SK-N-SH treated with all-trans-retinoic acid at 6 μM for 48 hours (cell line): ENCODE measurements at regions not wholly inside any gene's neighbourhood (a gene's known extent, or its start where the extent isn't known, plus 50 kb on each side); places are given as distances from the start of the nearest gene placed in this dataset.

Experiments
- ATAC-seq: fragments of 200-7000 bp; cut with Tn5 transposase; 3 replicates; pipeline ENCODE4 v1.9.1; 2020; ENCODE audit warnings: mild to moderate bottlenecking, moderate library complexity
- BACH2 ChIP-seq: fragments of 250-450 bp; sonication (Bioruptor Pico); IDR thresholded peaks from 2 replicates; pipeline ENCODE4 v1.9.0; 2021; ENCODE audit warnings: mild to moderate bottlenecking, borderline replicate concordance
- CSDC2 ChIP-seq: fragments of 250-450 bp; sonication (Bioruptor Pico); IDR thresholded peaks from 2 replicates; pipeline ENCODE4 v1.5.0; 2020; ENCODE audit warnings: mild to moderate bottlenecking, moderate library complexity
- ESRRG ChIP-seq: fragments of 250-450 bp; sonication (Bioruptor Pico); IDR thresholded peaks from 2 replicates; pipeline ENCODE4 v1.6.1; 2021; ENCODE audit warnings: mild to moderate bottlenecking
- GLIS3 ChIP-seq: fragments of 250-450 bp; sonication (Bioruptor Pico); IDR thresholded peaks from 2 replicates; pipeline ENCODE4 v1.5.0; 2020; ENCODE audit warnings: mild to moderate bottlenecking, moderate library complexity
- ISL1 ChIP-seq: fragments of 250-450 bp; sonication (Bioruptor Pico); IDR thresholded peaks from 2 replicates; pipeline ENCODE4 v2.1.2; 2022; ENCODE audit warnings: mild to moderate bottlenecking, moderate library complexity
- OSR1 ChIP-seq: fragments of 250-450 bp; sonication (Bioruptor Pico); IDR thresholded peaks from 2 replicates; pipeline ENCODE4 v1.8.0; 2022; ENCODE audit warnings: moderate library complexity, mild to moderate bottlenecking, inconsistent platforms
- PPARA ChIP-seq: fragments of 250-450 bp; sonication (Bioruptor Pico); IDR thresholded peaks from 2 replicates; pipeline ENCODE4 v1.5.0; 2020; ENCODE audit warnings: mild to moderate bottlenecking, borderline replicate concordance
- RARB ChIP-seq: fragments of 250-450 bp; sonication (Bioruptor Pico); IDR thresholded peaks from 2 replicates; pipeline ENCODE4 v1.8.0; 2021; ENCODE audit warnings: mild to moderate bottlenecking, moderate library complexity
- SNAI2 ChIP-seq: fragments of 250-450 bp; sonication (Bioruptor Pico); IDR thresholded peaks from 2 replicates; pipeline ENCODE4 v1.5.0; 2020; ENCODE audit warnings: mild to moderate bottlenecking, moderate library complexity
- TCF4 ChIP-seq: fragments of 250-450 bp; sonication (Bioruptor Pico); IDR thresholded peaks from 2 replicates; pipeline ENCODE4 v1.8.0; 2021; ENCODE audit warnings: mild to moderate bottlenecking, moderate library complexity, borderline replicate concordance
- TOX ChIP-seq: fragments of 250-450 bp; sonication (Bioruptor Pico); IDR thresholded peaks from 2 replicates; pipeline ENCODE4 v1.8.0; 2021; ENCODE audit warnings: mild to moderate bottlenecking, moderate library complexity, borderline replicate concordance
- ZFP3 ChIP-seq: fragments of 250-450 bp; sonication (Bioruptor Pico); IDR thresholded peaks from 2 replicates; pipeline ENCODE4 v1.5.0; 2020; ENCODE audit warnings: mild to moderate bottlenecking, moderate library complexity
- ZFP30 ChIP-seq: fragments of 450-650 bp; formaldehyde crosslinking; IDR thresholded peaks from 2 replicates; pipeline ENCODE4 v1.5.0; 2022; ENCODE audit warnings: mild to moderate bottlenecking, moderate library complexity
- ZNF565 ChIP-seq: fragments of 450-650 bp; formaldehyde crosslinking; conservative IDR thresholded peaks from 2 replicates; pipeline ENCODE4 v1.5.0; 2020; ENCODE audit warnings: low read depth, mild to moderate bottlenecking, moderate library complexity
- ZNF70 ChIP-seq: fragments of 450-650 bp; formaldehyde crosslinking; IDR thresholded peaks from 2 replicates; pipeline ENCODE4 v1.5.0; 2020; ENCODE audit warnings: mild to moderate bottlenecking, moderate library complexity
- ZNF8 ChIP-seq: fragments of 450-650 bp; formaldehyde crosslinking; IDR thresholded peaks from 2 replicates; pipeline ENCODE4 v1.5.0; 2020; ENCODE audit warnings: mild to moderate bottlenecking, moderate library complexity
- TF ChIP-seq, protein P1 (sequence below): fragments of 250-450 bp; sonication (Bioruptor Pico); IDR thresholded peaks from 2 replicates; pipeline ENCODE4 v1.5.1; 2020; ENCODE audit warnings: low read depth, mild to moderate bottlenecking, moderate library complexity
- TF ChIP-seq, protein P2 (sequence below): fragments of 250-450 bp; sonication (Bioruptor Pico); IDR thresholded peaks from 2 replicates; pipeline ENCODE4 v1.8.0; 2020; ENCODE audit warnings: mild to moderate bottlenecking, moderate library complexity, borderline replicate concordance
- TF ChIP-seq, protein P3 (sequence below): fragments of 250-450 bp; sonication (Bioruptor Pico); IDR thresholded peaks from 2 replicates; pipeline ENCODE4 v1.5.1; 2021; ENCODE audit warnings: mild to moderate bottlenecking, moderate library complexity
- TF ChIP-seq, protein P4 (sequence below): fragments of 250-450 bp; sonication (Bioruptor Pico); IDR thresholded peaks from 2 replicates; pipeline ENCODE4 v1.5.0; 2020; ENCODE audit warnings: mild to moderate bottlenecking, moderate library complexity
- TF ChIP-seq, protein P5 (sequence below): fragments of 250-450 bp; sonication (Bioruptor Pico); IDR thresholded peaks from 2 replicates; pipeline ENCODE4 v1.8.0; 2021; ENCODE audit warnings: low read depth, mild to moderate bottlenecking, moderate library complexity, borderline replicate concordance

DNA sequence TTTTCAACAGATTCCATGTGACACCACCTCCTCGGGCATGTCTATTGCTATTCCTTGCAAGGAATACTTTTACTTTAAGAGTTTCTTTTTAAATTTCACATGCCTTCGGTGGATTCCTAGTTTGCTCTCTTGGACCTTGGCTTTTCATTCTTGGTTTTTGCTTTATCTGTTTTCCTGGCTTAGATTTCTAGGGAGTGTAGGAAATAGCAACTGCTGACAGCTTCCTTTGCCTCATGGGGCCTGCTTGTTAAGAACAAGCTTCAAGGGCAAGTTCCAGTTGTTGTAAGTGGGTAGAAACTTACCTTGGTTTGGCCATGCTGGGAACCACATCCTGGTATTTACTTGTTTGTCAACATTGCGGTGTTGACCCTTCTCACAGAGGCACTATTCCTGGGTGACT, 348.5 kb downstream of the DMAC1 start:
- TF ChIP-seq PPARA (CRISPR knock-in tag) (no peak), ZFP30 (no peak), SNAI2 (no peak), ISL1 (CRISPR knock-in tag) (no peak), ZNF565 (no peak), ZFP3 (CRISPR knock-in tag) (no peak), BACH2 (CRISPR knock-in tag) (no peak), ZNF8 (CRISPR knock-in tag) (no peak), ESRRG (CRISPR knock-in tag) (no peak), TOX (CRISPR knock-in tag) (no peak), TCF4 (CRISPR knock-in tag) (no peak), ZNF70 (CRISPR knock-in tag) (no peak), OSR1 (CRISPR knock-in tag) (no peak), RARB (CRISPR knock-in tag) (no peak), GLIS3 (no peak), CSDC2 (CRISPR knock-in tag) (no peak)
- TF ChIP-seq, protein P1, sequence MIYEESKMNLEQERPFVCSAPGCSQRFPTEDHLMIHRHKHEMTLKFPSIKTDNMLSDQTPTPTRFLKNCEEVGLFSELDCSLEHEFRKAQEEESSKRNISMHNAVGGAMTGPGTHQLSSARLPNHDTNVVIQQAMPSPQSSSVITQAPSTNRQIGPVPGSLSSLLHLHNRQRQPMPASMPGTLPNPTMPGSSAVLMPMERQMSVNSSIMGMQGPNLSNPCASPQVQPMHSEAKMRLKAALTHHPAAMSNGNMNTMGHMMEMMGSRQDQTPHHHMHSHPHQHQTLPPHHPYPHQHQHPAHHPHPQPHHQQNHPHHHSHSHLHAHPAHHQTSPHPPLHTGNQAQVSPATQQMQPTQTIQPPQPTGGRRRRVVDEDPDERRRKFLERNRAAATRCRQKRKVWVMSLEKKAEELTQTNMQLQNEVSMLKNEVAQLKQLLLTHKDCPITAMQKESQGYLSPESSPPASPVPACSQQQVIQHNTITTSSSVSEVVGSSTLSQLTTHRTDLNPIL: no peak
- TF ChIP-seq, protein P2, sequence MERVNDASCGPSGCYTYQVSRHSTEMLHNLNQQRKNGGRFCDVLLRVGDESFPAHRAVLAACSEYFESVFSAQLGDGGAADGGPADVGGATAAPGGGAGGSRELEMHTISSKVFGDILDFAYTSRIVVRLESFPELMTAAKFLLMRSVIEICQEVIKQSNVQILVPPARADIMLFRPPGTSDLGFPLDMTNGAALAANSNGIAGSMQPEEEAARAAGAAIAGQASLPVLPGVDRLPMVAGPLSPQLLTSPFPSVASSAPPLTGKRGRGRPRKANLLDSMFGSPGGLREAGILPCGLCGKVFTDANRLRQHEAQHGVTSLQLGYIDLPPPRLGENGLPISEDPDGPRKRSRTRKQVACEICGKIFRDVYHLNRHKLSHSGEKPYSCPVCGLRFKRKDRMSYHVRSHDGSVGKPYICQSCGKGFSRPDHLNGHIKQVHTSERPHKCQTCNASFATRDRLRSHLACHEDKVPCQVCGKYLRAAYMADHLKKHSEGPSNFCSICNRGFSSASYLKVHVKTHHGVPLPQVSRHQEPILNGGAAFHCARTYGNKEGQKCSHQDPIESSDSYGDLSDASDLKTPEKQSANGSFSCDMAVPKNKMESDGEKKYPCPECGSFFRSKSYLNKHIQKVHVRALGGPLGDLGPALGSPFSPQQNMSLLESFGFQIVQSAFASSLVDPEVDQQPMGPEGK (CRISPR knock-in tag): no peak
- TF ChIP-seq, protein P3, sequence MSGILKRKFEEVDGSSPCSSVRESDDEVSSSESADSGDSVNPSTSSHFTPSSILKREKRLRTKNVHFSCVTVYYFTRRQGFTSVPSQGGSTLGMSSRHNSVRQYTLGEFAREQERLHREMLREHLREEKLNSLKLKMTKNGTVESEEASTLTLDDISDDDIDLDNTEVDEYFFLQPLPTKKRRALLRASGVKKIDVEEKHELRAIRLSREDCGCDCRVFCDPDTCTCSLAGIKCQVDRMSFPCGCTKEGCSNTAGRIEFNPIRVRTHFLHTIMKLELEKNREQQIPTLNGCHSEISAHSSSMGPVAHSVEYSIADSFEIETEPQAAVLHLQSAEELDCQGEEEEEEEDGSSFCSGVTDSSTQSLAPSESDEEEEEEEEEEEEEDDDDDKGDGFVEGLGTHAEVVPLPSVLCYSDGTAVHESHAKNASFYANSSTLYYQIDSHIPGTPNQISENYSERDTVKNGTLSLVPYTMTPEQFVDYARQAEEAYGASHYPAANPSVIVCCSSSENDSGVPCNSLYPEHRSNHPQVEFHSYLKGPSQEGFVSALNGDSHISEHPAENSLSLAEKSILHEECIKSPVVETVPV (CRISPR knock-in tag): no peak
- TF ChIP-seq, protein P4, sequence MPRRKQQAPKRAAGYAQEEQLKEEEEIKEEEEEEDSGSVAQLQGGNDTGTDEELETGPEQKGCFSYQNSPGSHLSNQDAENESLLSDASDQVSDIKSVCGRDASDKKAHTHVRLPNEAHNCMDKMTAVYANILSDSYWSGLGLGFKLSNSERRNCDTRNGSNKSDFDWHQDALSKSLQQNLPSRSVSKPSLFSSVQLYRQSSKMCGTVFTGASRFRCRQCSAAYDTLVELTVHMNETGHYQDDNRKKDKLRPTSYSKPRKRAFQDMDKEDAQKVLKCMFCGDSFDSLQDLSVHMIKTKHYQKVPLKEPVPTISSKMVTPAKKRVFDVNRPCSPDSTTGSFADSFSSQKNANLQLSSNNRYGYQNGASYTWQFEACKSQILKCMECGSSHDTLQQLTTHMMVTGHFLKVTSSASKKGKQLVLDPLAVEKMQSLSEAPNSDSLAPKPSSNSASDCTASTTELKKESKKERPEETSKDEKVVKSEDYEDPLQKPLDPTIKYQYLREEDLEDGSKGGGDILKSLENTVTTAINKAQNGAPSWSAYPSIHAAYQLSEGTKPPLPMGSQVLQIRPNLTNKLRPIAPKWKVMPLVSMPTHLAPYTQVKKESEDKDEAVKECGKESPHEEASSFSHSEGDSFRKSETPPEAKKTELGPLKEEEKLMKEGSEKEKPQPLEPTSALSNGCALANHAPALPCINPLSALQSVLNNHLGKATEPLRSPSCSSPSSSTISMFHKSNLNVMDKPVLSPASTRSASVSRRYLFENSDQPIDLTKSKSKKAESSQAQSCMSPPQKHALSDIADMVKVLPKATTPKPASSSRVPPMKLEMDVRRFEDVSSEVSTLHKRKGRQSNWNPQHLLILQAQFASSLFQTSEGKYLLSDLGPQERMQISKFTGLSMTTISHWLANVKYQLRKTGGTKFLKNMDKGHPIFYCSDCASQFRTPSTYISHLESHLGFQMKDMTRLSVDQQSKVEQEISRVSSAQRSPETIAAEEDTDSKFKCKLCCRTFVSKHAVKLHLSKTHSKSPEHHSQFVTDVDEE (CRISPR knock-in tag): no peak
- TF ChIP-seq, all 23 proteins: peak for 0
- ATAC-seq: no peak

DNA sequence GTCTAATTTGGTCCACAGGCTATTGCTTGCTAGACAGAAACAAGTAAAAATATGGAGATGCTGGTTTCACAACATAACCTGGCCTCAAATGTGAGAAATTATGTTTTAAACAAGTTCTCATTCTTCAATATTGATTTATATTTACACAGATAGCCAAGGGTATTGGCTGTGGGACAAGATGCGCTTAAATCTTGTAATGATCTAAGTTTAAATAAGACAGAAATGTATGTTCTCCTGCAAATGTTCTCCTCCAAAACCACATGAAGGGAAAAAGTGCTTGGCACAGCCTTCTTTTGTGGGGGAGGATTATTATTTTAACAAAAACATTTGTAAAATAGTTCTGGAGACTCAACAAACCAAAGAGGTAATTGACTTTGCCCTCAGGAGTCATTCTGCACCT, 356.0 kb downstream of the DMAC1 start:
- ATAC-seq: no peak
- TF ChIP-seq, protein P5, sequence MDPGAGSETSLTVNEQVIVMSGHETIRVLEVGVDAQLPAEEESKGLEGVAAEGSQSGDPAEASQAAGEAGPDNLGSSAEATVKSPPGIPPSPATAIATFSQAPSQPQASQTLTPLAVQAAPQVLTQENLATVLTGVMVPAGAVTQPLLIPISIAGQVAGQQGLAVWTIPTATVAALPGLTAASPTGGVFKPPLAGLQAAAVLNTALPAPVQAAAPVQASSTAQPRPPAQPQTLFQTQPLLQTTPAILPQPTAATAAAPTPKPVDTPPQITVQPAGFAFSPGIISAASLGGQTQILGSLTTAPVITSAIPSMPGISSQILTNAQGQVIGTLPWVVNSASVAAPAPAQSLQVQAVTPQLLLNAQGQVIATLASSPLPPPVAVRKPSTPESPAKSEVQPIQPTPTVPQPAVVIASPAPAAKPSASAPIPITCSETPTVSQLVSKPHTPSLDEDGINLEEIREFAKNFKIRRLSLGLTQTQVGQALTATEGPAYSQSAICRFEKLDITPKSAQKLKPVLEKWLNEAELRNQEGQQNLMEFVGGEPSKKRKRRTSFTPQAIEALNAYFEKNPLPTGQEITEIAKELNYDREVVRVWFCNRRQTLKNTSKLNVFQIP (CRISPR knock-in tag): no peak
- TF ChIP-seq, protein P4 (CRISPR knock-in tag): no peak
- no peak for TF ChIP-seq TCF4 (CRISPR knock-in tag)
